ENCODE measurements at regions not wholly inside any gene's neighbourhood (a gene's known extent, or its start where the extent isn't known, plus 50 kb on each side); places are given as distances from the start of the nearest gene placed in this dataset.

GRCh38 chr14:98859301-98859700 lies 412.7 kb downstream of the BCL11B start:
- DNase-seq (ENCODE audit: low read depth in 2 of 2), result no peak

- DNase-seq (ENCODE audit: low read depth in 2 of 2), result no peak
Observed at GRCh38 chr14:98864211-98864610, 407.8 kb downstream of the BCL11B start.

GRCh38 chr14:98867146-98867545 lies 404.9 kb downstream of the BCL11B start:
- no peak for DNase-seq (ENCODE audit: low read depth in 2 of 2)

GRCh38 chr14:98867726-98868125 lies 404.3 kb downstream of the BCL11B start:
- no peak for DNase-seq (ENCODE audit: low read depth in 2 of 2)

- DNase-seq (ENCODE audit: low read depth in 2 of 2), result no peak
Observed at GRCh38 chr14:98868866-98869265, 403.1 kb downstream of the BCL11B start.

GRCh38 chr14:98871796-98872195 lies 400.2 kb downstream of the BCL11B start:
- DNase-seq (ENCODE audit: low read depth in 2 of 2), result no peak

- DNase-seq (ENCODE audit: low read depth in 2 of 2), result no peak
Observed at GRCh38 chr14:98877065-98877464, 394.9 kb downstream of the BCL11B start.

- no peak for DNase-seq (ENCODE audit: low read depth in 2 of 2)
Observed at GRCh38 chr14:98878282-98878681, 393.7 kb downstream of the BCL11B start.

GRCh38 chr14:98886982-98887381 lies 385.0 kb downstream of the BCL11B start:
- no peak for DNase-seq (ENCODE audit: low read depth in 2 of 2)

- no peak for DNase-seq (ENCODE audit: low read depth in 2 of 2)
Observed at GRCh38 chr14:98888281-98888680, 383.7 kb downstream of the BCL11B start.

GRCh38 chr14:98888927-98889835 lies 382.8 kb downstream of the BCL11B start:
- no peak for DNase-seq (ENCODE audit: low read depth in 2 of 2)

GRCh38 chr14:98889836-98890185 lies 382.2 kb downstream of the BCL11B start:
- DNase-seq (ENCODE audit: low read depth in 2 of 2), result no peak

GRCh38 chr14:98890556-98891340 lies 381.2 kb downstream of the BCL11B start:
- DNase-seq (ENCODE audit: low read depth in 2 of 2), result no peak

GRCh38 chr14:98893675-98894074 lies 378.3 kb downstream of the BCL11B start:
- no peak for DNase-seq (ENCODE audit: low read depth in 2 of 2)

GRCh38 chr14:98894600-98894999 lies 377.4 kb downstream of the BCL11B start:
- no peak for DNase-seq (ENCODE audit: low read depth in 2 of 2)

- no peak for DNase-seq (ENCODE audit: low read depth in 2 of 2)
Observed at GRCh38 chr14:98896449-98896848, 375.5 kb downstream of the BCL11B start.

GRCh38 chr14:98897605-98898309 lies 374.2 kb downstream of the BCL11B start:
- DNase-seq (ENCODE audit: low read depth in 2 of 2), result no peak

GRCh38 chr14:98899441-98899840 lies 372.6 kb downstream of the BCL11B start:
- DNase-seq (ENCODE audit: low read depth in 2 of 2), result no peak

GRCh38 chr14:98900236-98900635 lies 371.8 kb downstream of the BCL11B start:
- no peak for DNase-seq (ENCODE audit: low read depth in 2 of 2)

GRCh38 chr14:98900798-98901197 lies 371.2 kb downstream of the BCL11B start:
- DNase-seq (ENCODE audit: low read depth in 2 of 2), result no peak

- DNase-seq (ENCODE audit: low read depth in 2 of 2), result no peak
Observed at GRCh38 chr14:98901511-98902205, 370.3 kb downstream of the BCL11B start.

- no peak for DNase-seq (ENCODE audit: low read depth in 2 of 2)
Observed at GRCh38 chr14:98903371-98903770, 368.6 kb downstream of the BCL11B start.

Data from activated CD4-positive, alpha-beta T cell treated with anti-CD3 and anti-CD28 coated beads for 24 hours (primary cell).